ENCODE measurements at regions not wholly inside any gene's neighbourhood (a gene's known extent, or its start where the extent isn't known, plus 50 kb on each side); places are given as distances from the start of the nearest gene placed in this dataset.

GRCh38 chr2:136257893-136258292 is 139.9 kb upstream of the CXCR4 start:
- TF ChIP-seq CTCF (IDR thresholded peaks at IDR 0.05) = no peak
- H2AFZ ChIP-seq = no peak overlapping the region
- no peaks in the 10 kb centered on the region for H3K79me2 ChIP-seq
- no peak overlapping the region for H3K4me2 ChIP-seq (ENCODE audit: low read length)
- H3K27ac ChIP-seq = no peak overlapping the region
- no peaks in the 10 kb centered on the region for H3K4me1 ChIP-seq
- no peak overlapping the region for H3K4me3 ChIP-seq (ENCODE audit: low read depth, low read length)
- H3K27me3 ChIP-seq (ENCODE audit: control insufficient read depth, insufficient read depth, low read length) = no peaks in the 10 kb centered on the region
- H3K36me3 ChIP-seq (ENCODE audit: control insufficient read depth, insufficient read depth, low read length) = no peaks in the 10 kb centered on the region
- H3K9ac ChIP-seq = no peak overlapping the region
- no peaks in the 10 kb centered on the region for H3K9me3 ChIP-seq (ENCODE audit: control insufficient read depth, low read length)

DNA sequence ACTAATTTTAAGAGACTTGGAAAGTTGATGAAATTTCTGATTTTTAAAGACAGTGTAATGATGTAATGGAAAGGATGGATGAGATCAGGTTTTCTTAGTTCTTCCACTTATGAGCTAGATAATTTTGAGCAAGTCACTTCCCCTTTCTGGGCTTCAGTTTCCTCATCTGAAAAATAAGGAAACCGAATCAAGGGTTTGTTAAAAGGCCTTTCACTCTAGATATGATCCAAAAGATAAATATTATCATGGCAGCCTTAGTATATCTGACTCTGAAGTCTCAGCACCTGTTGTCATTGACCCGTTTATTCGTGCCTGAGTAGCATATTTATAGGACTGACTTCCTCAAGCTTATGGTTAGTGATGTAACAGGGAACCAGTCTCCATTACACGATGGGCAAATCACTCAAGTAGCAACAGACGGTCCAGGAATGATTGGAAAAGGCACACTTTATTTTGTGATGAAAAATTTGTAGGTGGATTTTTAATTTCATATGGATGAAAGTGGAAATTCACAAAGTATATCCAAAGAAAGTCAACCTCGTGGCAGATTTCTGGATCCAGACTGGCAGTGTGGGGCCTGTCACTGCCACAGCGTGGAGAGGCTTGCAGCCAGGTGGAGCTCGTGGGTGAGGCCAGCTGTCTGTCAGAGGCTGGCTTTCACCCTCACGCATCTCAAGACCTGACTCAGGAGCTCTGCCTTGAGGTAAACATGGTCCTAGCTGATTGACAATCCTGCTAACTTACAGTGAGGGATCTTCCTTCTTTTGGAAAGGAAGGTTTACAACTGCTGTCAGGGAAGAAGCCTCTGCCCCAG is 137.9 kb upstream of the CXCR4 start:
- H3K4me1 ChIP-seq = no peaks in the 10 kb centered on the region
- H3K4me2 ChIP-seq (ENCODE audit: low read length) = no peak overlapping the region
- peak overlapping the region; percentile 53 for H2AFZ ChIP-seq
- H3K27me3 ChIP-seq (ENCODE audit: control insufficient read depth, insufficient read depth, low read length) = no peaks in the 10 kb centered on the region
- no peak overlapping the region for H3K4me3 ChIP-seq (ENCODE audit: low read depth, low read length)
- no peak for TF ChIP-seq CTCF (IDR thresholded peaks at IDR 0.05)
- no peak overlapping the region for H3K9ac ChIP-seq
- no peaks in the 10 kb centered on the region for H3K9me3 ChIP-seq (ENCODE audit: control insufficient read depth, low read length)
- no peak overlapping the region for H3K27ac ChIP-seq
- H3K36me3 ChIP-seq (ENCODE audit: control insufficient read depth, insufficient read depth, low read length) = no peaks in the 10 kb centered on the region
- no peaks in the 10 kb centered on the region for H3K79me2 ChIP-seq

- TF ChIP-seq CTCF (IDR thresholded peaks at IDR 0.05) = no peak
- Histone ChIP-seq H3K79me2 (no peaks in the 10 kb centered on the region), H3K27ac (no peak overlapping the region), H3K9me3 (ENCODE audit: control insufficient read depth, low read length) (no peaks in the 10 kb centered on the region), H3K4me3 (ENCODE audit: low read depth, low read length) (no peak overlapping the region), H3K4me2 (ENCODE audit: low read length) (no peak overlapping the region), H2AFZ (no peak overlapping the region), H3K27me3 (ENCODE audit: control insufficient read depth, insufficient read depth, low read length) (no peaks in the 10 kb centered on the region), H3K4me1 (no peaks in the 10 kb centered on the region), H3K36me3 (ENCODE audit: control insufficient read depth, insufficient read depth, low read length) (no peaks in the 10 kb centered on the region), H3K9ac (no peak overlapping the region)
These were observed 137.2 kb upstream of the CXCR4 start for GRCh38 chr2:136255127-136255526.

GRCh38 chr2:136254681-136255080 is 136.7 kb upstream of the CXCR4 start:
- H3K36me3 ChIP-seq (ENCODE audit: control insufficient read depth, insufficient read depth, low read length) = no peaks in the 10 kb centered on the region
- no peak overlapping the region for H3K9ac ChIP-seq
- no peaks in the 10 kb centered on the region for H3K9me3 ChIP-seq (ENCODE audit: control insufficient read depth, low read length)
- no peak overlapping the region for H3K4me3 ChIP-seq (ENCODE audit: low read depth, low read length)
- H3K4me2 ChIP-seq (ENCODE audit: low read length) = no peak overlapping the region
- peak overlapping the region; percentile 33 for H2AFZ ChIP-seq
- H3K27me3 ChIP-seq (ENCODE audit: control insufficient read depth, insufficient read depth, low read length) = no peaks in the 10 kb centered on the region
- H3K4me1 ChIP-seq = no peaks in the 10 kb centered on the region
- no peak overlapping the region for H3K27ac ChIP-seq
- no peak for TF ChIP-seq CTCF (IDR thresholded peaks at IDR 0.05)
- H3K79me2 ChIP-seq = no peaks in the 10 kb centered on the region

All from parathyroid adenoma (tissue), 2 donors.